Kidney (tissue), 13 donors: ENCODE measurements at regions not wholly inside any gene's neighbourhood (a gene's known extent, or its start where the extent isn't known, plus 50 kb on each side); places are given as distances from the start of the nearest gene placed in this dataset.

ENCODE experiments used
- DNase-seq, 5 donors: peaks; one replicate each; pipeline ENCODE4 v3.0.0-alpha.2; 2013 to 2020
- FAIRE-seq: peaks from 2 replicates; lab custom pipeline; 2012; peaks lifted over from hg19 to GRCh38; lab: Jason Lieb, UNC
- H3K27ac ChIP-seq, 2 donors: one replicate each; pipeline ENCODE4 v1.7.0; 2013; ENCODE audit warnings: low read depth in 2 of 2, low read length in 2 of 2, inconsistent platforms in 1 of 2
- H3K27me3 ChIP-seq: one replicate; pipeline ENCODE4 v1.7.1; 2013; ENCODE audit warnings: low read length, inconsistent platforms; ENCODE audit not compliant: control insufficient read depth, insufficient read depth
- H3K36me3 ChIP-seq, 3 donors: one replicate each; pipeline versions ENCODE4 v1.7.0 to v1.7.1; 2013; ENCODE audit warnings: low read length in 3 of 3, control low read depth in 1 of 3, inconsistent platforms in 1 of 3; ENCODE audit not compliant: insufficient read depth in 3 of 3, control insufficient read depth in 2 of 3
- H3K4me1 ChIP-seq, 3 donors: one replicate each; pipeline versions ENCODE4 v1.7.0 to v1.7.1; 2013; ENCODE audit warnings: low read length in 3 of 3, inconsistent platforms in 1 of 3, low read depth in 1 of 3; ENCODE audit not compliant: control insufficient read depth in 2 of 3, insufficient read depth in 2 of 3
- H3K4me3 ChIP-seq, 3 donors: one replicate each; pipeline versions ENCODE4 v1.7.0 to v1.8.1; 2013; ENCODE audit warnings: low read length in 3 of 3, control low read depth in 1 of 3, inconsistent platforms in 1 of 3
- H3K9ac ChIP-seq, 3 donors: one replicate each; pipeline versions ENCODE4 v1.7.0 to v1.7.1; 2013; ENCODE audit warnings: low read length in 3 of 3, control low read depth in 1 of 3, inconsistent platforms in 1 of 3
- H3K9me3 ChIP-seq, 3 donors: one replicate each; pipeline versions ENCODE4 v1.7.0 to v1.7.1; 2013; ENCODE audit warnings: low read length in 3 of 3, control low read depth in 1 of 3, inconsistent platforms in 1 of 3; ENCODE audit not compliant: control insufficient read depth in 2 of 3, insufficient read depth in 1 of 3
- intact Hi-C: fragments of 100-400 bp; cut with DNase I; formaldehyde crosslinking; loops from one replicate; pipeline ENCODE4 v1.11.1; 2022
- TF ChIP-seq, protein P1 (sequence below): IDR thresholded peaks from 3 replicates; pipeline ENCODE4 v1.5.1; 2012; ENCODE audit warnings: mild to moderate bottlenecking, moderate library complexity, borderline replicate concordance; ENCODE audit not compliant: insufficient read depth; ENCODE audit errors: extremely low read depth
- donor health status: control.
- donor health status: control.
- donor health status: control.
- donor health status: control.
- donor health status: control.
- donor health status: DM: yes; HTN: yes; CAD: no.
- donor health status: Normal renal cell carcinoma (clear cell type).

DNA sequence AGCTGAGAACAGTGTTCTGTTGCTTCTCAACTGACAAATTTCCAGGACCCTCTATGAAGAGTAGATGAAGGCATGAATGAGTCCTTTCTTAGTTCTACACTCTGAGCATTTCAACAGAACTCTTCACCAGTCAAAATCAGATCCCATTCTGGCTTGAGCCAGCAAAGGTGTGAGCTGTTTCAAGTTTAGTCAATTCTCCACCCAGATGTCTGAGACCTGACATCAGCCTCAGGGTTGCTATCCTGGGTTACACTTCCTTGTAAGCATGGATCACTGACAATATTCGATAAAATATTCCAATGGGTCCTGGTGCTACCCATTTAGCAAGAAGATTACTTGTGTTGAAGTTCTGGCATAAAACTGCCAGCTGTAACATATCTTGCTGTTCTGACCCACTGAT is 97.6 kb upstream of the PPP2R3A start:
- Histone ChIP-seq H3K4me3 (no peak overlapping the region), H3K27me3 (no peaks in the 10 kb centered on the region), H3K27ac (no peak overlapping the region), H3K9ac (no peak overlapping the region), H3K4me1 (no peaks in the 10 kb centered on the region), H3K9me3 (peaks cover 0 to 3% (median 0%) of the 10 kb centered on the region in 3 donors), H3K36me3 (no peaks in the 10 kb centered on the region)
- intact Hi-C loops = no loop called here
- TF ChIP-seq, protein P1, sequence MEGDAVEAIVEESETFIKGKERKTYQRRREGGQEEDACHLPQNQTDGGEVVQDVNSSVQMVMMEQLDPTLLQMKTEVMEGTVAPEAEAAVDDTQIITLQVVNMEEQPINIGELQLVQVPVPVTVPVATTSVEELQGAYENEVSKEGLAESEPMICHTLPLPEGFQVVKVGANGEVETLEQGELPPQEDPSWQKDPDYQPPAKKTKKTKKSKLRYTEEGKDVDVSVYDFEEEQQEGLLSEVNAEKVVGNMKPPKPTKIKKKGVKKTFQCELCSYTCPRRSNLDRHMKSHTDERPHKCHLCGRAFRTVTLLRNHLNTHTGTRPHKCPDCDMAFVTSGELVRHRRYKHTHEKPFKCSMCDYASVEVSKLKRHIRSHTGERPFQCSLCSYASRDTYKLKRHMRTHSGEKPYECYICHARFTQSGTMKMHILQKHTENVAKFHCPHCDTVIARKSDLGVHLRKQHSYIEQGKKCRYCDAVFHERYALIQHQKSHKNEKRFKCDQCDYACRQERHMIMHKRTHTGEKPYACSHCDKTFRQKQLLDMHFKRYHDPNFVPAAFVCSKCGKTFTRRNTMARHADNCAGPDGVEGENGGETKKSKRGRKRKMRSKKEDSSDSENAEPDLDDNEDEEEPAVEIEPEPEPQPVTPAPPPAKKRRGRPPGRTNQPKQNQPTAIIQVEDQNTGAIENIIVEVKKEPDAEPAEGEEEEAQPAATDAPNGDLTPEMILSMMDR = no peak
- FAIRE-seq (no peak), DNase-seq (no peak)

DNA sequence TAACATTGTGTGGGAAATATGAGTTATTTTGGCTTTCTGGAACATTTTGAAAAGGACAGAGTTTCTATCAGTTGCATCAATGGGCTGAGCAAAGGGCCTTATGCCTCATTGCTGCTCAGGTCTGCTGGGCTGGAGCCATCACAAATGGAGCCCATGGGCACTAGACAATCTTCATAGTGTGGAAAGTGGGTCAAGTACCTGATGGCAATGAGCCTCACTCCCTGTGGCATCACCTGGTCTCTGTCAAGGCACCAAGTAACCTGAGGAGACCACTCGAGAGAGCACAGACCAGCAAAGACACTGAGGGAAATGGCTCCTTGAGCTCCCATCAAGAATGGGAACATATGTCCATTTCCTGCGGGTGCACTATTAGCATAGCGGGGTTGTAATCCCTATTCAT is 96.7 kb upstream of the PPP2R3A start:
- intact Hi-C loops = no loop called here
- H3K9ac ChIP-seq = no peak overlapping the region
- peaks cover 0 to 3% (median 0%) of the 10 kb centered on the region in 3 donors for H3K9me3 ChIP-seq
- H3K4me3 ChIP-seq = no peak overlapping the region
- DNase-seq = no peak
- H3K36me3 ChIP-seq = no peaks in the 10 kb centered on the region
- no peak overlapping the region for H3K27ac ChIP-seq
- no peak for FAIRE-seq
- H3K27me3 ChIP-seq = no peaks in the 10 kb centered on the region
- TF ChIP-seq, protein P1 = no peak
- H3K4me1 ChIP-seq = no peaks in the 10 kb centered on the region

DNA sequence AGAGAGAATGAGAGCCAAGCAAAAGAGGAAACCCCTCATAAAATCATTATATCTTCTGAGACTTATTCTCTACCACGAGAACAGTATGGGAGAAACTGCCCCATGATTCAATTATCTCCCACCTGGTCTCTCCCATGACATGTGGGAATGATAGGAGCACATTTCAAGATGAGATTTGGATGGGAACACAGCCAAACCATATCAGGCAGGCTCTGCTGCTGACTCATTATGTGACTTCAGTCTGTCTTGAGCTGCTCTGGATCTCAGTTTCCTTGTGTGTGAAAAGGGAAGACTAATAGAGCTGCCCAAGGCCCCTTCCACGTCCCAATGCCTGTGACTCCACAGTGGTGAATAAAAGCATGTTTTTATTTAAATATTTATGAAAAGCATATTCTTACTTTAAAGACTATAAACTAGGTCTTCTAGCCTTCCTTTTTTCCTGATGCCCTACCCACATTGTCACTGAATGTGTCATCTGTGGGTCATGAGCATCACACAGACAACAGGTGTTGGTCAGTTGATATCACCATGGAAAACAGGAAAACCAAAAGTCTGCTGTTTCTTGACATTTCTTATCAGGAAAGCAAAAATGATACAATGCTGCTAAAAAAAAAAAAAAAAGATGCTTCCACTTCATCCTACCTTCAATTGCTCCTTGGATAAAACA is 96.0 kb upstream of the PPP2R3A start:
- peaks cover 0 to 3% (median 0%) of the 10 kb centered on the region in 3 donors for H3K9me3 ChIP-seq

More for the DNA sequence above, 96.0 kb upstream of the PPP2R3A start:
- intact Hi-C loops = no loop called here
- FAIRE-seq = no peak
- Histone ChIP-seq H3K36me3 (no peaks in the 10 kb centered on the region), H3K4me1 (no peaks in the 10 kb centered on the region), H3K27ac (no peak overlapping the region), H3K4me3 (no peak overlapping the region), H3K9ac (no peak overlapping the region), H3K27me3 (no peaks in the 10 kb centered on the region)
- DNase-seq = no peak
- TF ChIP-seq, protein P1 = no peak
